HG03175 (cell line): ENCODE measurements at regions not wholly inside any gene's neighbourhood (a gene's known extent, or its start where the extent isn't known, plus 50 kb on each side); places are given as distances from the start of the nearest gene placed in this dataset.

Experiments used
- ATAC-seq: cut with Tn5 transposase; IDR thresholded peaks from one replicate; pipeline ENCODE4 v1.9.1; 2021; ENCODE audit warnings: mild to moderate bottlenecking, moderate library complexity; ENCODE audit not compliant: unreplicated experiment

- ATAC-seq = no peak
Observed at GRCh38 chr12:85733221-85733840, 102.9 kb downstream of the RASSF9 start.

GRCh38 chr12:85733984-85734383, 102.2 kb downstream of the RASSF9 start:
- no peak for ATAC-seq

GRCh38 chr12:85740186-85740585, 96.0 kb downstream of the RASSF9 start:
- no peak for ATAC-seq

- no peak for ATAC-seq
Observed at GRCh38 chr12:85741046-85741445, 95.2 kb downstream of the RASSF9 start.

GRCh38 chr12:85747941-85748495, 88.2 kb downstream of the RASSF9 start:
- ATAC-seq = no peak
